ENCODE measurements at regions not wholly inside any gene's neighbourhood (a gene's known extent, or its start where the extent isn't known, plus 50 kb on each side); places are given as distances from the start of the nearest gene placed in this dataset.

GRCh38 chr4:121517241-121517640 is 136.4 kb upstream of the QRFPR start:
- DNase-seq: no peak

- no peak for DNase-seq
These were observed 133.6 kb upstream of the QRFPR start for GRCh38 chr4:121514443-121514842.

GRCh38 chr4:121510341-121510874 is 129.6 kb upstream of the QRFPR start:
- DNase-seq: no peak

DNA sequence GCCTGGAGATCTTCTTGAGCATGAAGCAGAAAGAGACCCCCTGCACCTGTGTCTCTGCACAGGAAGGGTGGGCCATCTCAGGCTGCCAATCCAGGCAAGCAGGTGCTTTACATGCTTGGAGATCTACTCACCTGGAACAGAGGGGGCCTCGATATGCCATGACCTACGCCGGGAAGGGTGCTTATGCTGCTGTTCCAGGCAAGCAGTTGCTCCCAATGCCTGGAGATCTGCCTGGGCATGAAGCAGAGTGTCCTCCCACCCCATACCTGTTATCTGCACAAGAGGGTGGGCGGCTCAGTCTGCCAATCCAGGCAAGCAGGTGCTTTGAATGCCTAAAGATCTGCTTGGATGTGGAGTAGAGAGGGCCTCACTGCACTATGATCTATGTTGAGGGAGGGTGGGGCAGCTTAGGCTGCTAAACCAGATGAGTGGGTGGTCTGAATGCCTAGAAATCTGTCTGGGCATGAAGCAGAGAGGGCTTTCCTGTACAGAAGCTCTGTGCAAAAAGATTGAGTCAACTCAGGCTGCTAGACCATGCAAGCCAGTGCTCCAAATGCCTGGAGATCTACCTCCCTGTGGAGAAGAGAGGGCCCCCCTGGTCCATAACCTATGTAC is 104.5 kb upstream of the QRFPR start:
- no peak for DNase-seq

DNA sequence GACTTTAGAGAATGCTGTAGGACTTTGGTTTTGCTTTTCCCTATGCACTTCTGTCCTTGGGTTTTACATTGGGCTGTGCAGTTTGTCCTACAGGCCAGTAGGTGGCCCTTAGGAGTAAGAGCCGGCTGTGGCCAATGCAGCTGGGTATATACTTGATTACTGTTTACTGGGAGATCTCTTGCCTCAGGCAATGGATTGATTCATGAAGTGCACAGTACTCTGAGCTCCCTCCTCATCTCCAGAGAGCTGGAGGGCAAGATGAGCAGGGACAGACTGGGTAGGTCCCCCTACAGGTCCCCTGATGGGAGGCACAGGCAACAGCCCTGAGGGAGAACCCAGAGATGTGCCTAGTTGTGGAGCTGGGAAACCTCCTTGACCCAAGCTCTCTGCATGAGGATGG is 103.8 kb upstream of the QRFPR start:
- no peak for DNase-seq

DNA sequence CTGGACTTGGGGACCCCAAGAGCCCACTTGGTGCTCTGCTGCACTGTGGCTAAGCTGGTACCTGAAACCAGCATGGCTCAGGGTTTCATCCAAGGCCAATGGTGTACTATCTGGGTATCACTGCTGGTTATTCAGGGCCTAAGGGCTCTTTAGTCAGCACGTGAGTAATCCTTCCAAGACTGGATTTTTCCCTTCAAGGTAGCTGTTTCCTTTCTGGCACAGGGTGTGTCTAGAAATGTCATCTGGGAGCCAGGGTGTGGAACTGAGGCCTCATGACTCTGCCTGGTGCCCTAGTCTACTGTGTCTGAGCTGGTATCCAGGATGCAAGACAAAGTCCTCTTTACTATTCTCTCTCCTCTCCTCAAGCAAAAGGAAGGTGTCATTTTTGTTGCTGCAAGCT is 99.0 kb upstream of the QRFPR start:
- DNase-seq: no peak

DNA sequence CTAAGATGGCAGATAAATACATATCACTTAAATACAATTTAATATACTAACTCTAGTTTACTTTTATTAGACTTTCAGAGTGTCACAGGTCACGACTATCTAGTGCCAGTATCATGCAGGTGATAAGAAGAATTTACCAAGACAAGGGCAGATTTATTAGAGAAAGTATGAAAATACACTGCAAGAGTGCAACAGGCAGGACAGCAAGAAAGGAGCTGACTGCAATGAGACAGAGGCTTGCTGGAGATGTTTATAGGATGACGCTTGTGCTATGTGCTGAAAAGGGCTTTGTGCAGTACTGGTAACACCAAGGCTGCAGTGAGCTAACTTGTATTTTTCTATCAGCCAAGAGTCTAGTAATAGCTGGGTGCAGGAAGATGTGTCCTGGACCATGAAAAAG is 96.7 kb upstream of the QRFPR start:
- no peak for DNase-seq

DNA sequence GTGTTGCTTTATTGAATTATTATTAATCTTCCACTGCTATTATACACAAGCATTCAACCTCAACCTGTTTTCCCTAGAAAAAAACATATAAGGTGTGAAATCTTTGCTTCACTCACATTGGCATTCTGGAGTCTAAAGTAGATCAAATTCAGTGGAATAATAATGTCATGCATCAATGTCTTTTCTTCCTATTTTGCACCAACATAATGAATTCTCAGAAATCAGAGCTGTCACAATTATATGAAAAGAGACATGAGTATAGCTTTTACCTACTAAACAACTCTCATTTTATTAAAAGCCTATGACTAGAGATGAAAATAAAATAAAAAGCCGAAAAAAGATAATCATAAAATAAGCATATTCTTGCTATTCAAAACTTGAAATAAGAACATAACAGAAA is 96.3 kb upstream of the QRFPR start:
- DNase-seq: no peak

DNA sequence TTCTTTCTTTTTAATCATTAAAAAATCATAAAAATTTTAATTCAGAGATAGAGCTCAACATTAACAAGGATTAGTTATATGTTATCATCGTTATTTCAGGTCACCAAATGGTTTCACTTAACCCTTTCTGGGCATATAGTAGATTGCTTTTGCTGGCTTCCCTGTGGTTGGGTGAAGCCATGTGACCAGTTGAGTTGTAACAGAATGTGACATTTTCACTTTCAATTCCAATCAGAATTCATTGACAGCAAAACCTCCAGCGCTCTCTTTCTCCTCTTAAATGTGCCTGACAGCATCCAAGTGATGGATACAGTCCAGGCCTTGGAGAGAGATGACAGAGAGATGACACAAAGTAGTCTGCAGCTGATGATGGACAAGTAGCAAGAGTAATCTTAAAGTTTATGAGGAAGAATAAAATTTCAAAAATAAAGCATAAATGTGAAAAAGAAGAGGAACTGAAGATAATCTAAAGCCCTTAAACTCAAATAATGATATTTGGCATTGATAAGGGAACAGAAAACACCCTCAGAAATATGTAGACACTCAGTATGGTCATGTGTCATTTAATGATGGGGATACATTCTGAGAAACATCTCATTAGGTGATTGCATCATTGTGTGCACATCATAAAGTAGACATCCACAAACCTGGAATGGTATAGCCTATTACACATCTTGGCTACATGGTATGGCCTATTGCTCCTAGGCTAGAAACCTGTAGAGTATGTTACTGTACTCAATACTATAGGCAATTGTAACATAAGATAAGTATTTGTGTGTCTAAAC is 92.3 kb upstream of the QRFPR start:
- DNase-seq: no peak

DNA sequence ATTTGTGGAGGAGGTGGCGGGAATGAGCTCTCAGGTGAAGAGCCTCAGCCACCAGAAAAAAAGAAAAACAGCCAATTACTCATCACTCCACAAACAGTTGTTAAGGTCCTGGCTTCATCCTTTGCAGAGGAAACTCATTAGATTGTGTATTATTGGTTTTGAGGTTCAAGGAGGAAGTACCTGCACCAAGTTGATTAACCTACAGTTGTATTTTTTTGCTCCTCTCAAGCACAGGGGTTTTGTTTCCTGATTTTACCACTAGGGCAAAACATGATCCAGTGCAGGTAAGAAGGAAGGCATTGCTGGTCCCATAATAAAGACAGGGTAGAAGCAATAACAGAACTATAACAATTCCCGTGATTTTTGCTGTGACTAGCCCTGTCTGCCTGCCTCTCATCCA is 84.0 kb upstream of the QRFPR start:
- DNase-seq: no peak

- peak; percentile 9 for DNase-seq
These were observed 81.9 kb upstream of the QRFPR start for GRCh38 chr4:121462660-121463261.

- DNase-seq: no peak
These were observed 78.2 kb upstream of the QRFPR start for GRCh38 chr4:121459026-121459425.

GRCh38 chr4:121457278-121457875 is 76.6 kb upstream of the QRFPR start:
- DNase-seq: no peak

GRCh38 chr4:121455285-121455684 is 74.5 kb upstream of the QRFPR start:
- no peak for DNase-seq

GRCh38 chr4:121454251-121454979 is 73.6 kb upstream of the QRFPR start:
- no peak for DNase-seq

DNA sequence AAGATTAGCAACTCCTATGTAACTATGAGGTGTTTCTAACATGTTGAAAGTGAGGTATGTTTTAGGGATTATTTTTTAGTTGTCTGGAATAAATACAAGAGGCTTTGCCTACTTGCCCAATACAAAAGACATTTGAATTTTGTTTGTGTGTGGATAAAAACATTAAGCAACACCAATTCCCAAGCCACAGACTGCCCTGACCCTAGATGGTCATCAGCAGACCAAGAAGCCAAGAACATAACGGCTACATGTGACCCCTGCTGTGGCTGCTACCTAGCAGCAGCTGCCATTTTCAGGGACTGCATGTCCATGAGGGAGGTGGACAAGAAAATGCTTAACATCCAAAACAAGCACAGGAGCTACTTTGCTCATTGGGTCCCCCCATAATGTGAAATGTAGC is 70.5 kb upstream of the QRFPR start:
- no peak for DNase-seq

GRCh38 chr4:121449416-121449815 is 68.6 kb upstream of the QRFPR start:
- DNase-seq: no peak

DNA sequence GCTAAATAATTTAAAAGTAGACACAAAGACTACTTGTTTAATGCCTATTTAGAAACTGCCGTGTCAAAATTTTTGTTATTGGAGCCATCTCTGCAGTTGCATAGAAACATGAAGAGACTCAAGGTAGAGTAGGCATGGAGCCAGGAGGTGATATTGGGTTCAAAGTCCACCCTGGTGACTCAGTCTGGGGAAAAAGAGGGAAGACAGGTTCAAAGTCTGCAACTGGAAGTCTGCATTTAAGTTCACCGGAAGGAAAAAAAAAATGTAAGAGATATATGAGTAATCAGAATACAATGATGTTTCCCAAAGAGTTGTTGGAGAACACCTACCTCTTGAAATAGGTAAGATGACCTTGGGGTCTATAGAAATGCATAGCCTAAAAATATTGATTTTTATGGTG is 67.4 kb upstream of the QRFPR start:
- no peak for DNase-seq

DNA sequence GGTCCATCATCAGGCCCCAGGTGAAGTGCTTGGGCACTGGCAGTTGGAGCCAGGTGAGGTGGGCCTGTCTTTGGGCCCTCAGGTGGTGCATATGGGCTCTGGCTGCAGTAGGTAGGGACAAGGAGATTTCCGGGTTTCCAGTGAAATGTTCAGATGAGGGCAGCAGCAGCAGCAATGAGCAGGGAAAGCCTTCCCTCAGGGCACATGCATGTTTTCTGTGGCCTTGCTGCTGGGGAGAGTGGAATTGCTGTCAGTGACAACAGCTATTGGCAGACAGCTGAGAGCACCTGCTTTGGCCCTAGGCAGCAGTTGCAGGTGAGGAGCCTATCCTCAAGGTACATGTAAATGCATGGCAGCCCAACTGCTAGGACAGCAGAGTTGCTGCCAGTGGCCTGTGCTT is 58.9 kb upstream of the QRFPR start:
- DNase-seq: no peak

All from NCI-H510A (cell line).